SU-DHL-6 (cell line): ENCODE measurements at regions not wholly inside any gene's neighbourhood (a gene's known extent, or its start where the extent isn't known, plus 50 kb on each side); places are given as distances from the start of the nearest gene placed in this dataset.

Experiments
- H2AFZ ChIP-seq: fragments of 200-600 bp; sonication (generic); 2 replicates; pipeline ENCODE4 v1.6.1; 2014; ENCODE audit warnings: low read depth, mild to moderate bottlenecking, moderate library complexity, mixed read lengths, antibody characterized with exemption, low read length; ENCODE audit not compliant: severe bottlenecking
- H3F3A ChIP-seq: fragments of 200-600 bp; shearing (Covaris generic); 2 replicates; pipeline ENCODE4 v1.6.0; 2016; ENCODE audit warnings: antibody characterized with exemption, mild to moderate bottlenecking; ENCODE audit not compliant: insufficient read depth
- H3K27ac ChIP-seq: fragments of 200-600 bp; sonication (generic); 2 replicates; pipeline ENCODE4 v1.5.1; 2016; ENCODE audit warnings: low read depth, mild to moderate bottlenecking, low read length, moderate library complexity, mixed read lengths
- H3K27me3 ChIP-seq: fragments of 200-600 bp; sonication (generic), shearing (Covaris generic); 2 replicates; pipeline ENCODE4 v1.6.0; 2014; ENCODE audit warnings: mild to moderate bottlenecking, low read length
- H3K36me3 ChIP-seq: fragments of 200-600 bp; sonication (generic); 2 replicates; pipeline ENCODE4 v1.6.1; 2014; ENCODE audit warnings: mild to moderate bottlenecking, low read length, mixed read lengths
- H3K4me2 ChIP-seq: fragments of 300-600, 200-600 bp; shearing (Covaris generic), sonication (generic); 2 replicates; pipeline ENCODE4 v1.6.0; 2014; ENCODE audit warnings: low read length, low read depth, mild to moderate bottlenecking; ENCODE audit not compliant: poor library complexity, severe bottlenecking
- H3K4me3 ChIP-seq: fragments of 200-600 bp; sonication (generic); 2 replicates; pipeline ENCODE4 v1.5.1; 2014; ENCODE audit warnings: antibody characterized with exemption, low read length, mild to moderate bottlenecking, mixed read lengths; ENCODE audit not compliant: insufficient read depth, poor library complexity, severe bottlenecking
- H3K79me2 ChIP-seq: fragments of 200-600 bp; sonication (generic); 2 replicates; pipeline ENCODE4 v1.6.1; 2014; ENCODE audit warnings: mild to moderate bottlenecking, low read length, moderate library complexity; ENCODE audit not compliant: insufficient read depth
- H3K9ac ChIP-seq: fragments of 200-600 bp; sonication (generic); 2 replicates; pipeline ENCODE4 v1.7.0; 2014; ENCODE audit warnings: mild to moderate bottlenecking, low read length
- H3K9me2 ChIP-seq: fragments of 200-600 bp; sonication (generic); replicated peaks from 2 replicates; pipeline ENCODE4 v1.6.1; 2014; ENCODE audit warnings: low read length; ENCODE audit not compliant: insufficient read depth
- H3K9me3 ChIP-seq: fragments of 200-600 bp; sonication (generic); 2 replicates; pipeline ENCODE4 v1.6.1; 2014; ENCODE audit warnings: low read length, mixed read lengths; ENCODE audit not compliant: insufficient read depth
- H4K20me1 ChIP-seq: fragments of 200-600 bp; sonication (generic); 2 replicates; pipeline ENCODE4 v1.6.1; 2014; ENCODE audit warnings: low read depth, mild to moderate bottlenecking, antibody characterized with exemption, low read length, moderate library complexity, mixed read lengths
- EZH2phosphoT487 ChIP-seq: fragments of 200-600 bp; sonication (generic), shearing (Covaris generic); conservative IDR thresholded peaks from 2 replicates; pipeline ENCODE4 v1.6.1; 2018; ENCODE audit warnings: mild to moderate bottlenecking, antibody characterized with exemption, low read length, moderate library complexity, mixed read lengths
- TF ChIP-seq, protein P1 (sequence below): fragments of 200-600 bp; sonication (generic); IDR thresholded peaks from one replicate; pipeline ENCODE4 v1.5.1; 2017; ENCODE audit warnings: antibody characterized with exemption, mild to moderate bottlenecking, low read length, moderate library complexity; ENCODE audit not compliant: insufficient read depth, poor library complexity, severe bottlenecking

DNA sequence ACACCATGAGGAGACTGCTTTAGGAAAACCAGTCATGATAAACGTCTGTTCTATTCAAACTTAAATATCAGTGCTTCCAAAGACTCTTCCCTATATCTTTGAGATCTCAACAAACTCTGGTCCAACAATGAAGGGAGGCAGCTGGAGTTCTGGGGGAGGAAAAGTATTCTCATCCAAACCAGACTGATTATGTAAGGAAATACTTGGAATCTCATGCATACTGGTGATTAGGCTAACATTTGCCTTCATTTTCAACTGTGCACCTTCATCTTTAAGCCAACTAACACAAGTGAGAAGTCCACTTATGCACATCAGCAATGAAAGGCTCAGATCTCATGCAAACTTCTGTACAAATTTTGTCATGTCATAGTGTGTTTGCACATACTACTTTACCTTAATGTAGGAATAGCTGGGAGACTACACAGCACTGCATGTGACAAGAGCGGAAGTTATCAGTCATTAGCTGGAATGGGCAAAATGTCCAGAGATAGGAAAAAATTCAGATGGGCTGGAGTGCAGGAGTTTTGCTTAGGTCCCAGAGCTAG lies 67.5 kb upstream of the STK17B start:
- TF ChIP-seq, protein P1, sequence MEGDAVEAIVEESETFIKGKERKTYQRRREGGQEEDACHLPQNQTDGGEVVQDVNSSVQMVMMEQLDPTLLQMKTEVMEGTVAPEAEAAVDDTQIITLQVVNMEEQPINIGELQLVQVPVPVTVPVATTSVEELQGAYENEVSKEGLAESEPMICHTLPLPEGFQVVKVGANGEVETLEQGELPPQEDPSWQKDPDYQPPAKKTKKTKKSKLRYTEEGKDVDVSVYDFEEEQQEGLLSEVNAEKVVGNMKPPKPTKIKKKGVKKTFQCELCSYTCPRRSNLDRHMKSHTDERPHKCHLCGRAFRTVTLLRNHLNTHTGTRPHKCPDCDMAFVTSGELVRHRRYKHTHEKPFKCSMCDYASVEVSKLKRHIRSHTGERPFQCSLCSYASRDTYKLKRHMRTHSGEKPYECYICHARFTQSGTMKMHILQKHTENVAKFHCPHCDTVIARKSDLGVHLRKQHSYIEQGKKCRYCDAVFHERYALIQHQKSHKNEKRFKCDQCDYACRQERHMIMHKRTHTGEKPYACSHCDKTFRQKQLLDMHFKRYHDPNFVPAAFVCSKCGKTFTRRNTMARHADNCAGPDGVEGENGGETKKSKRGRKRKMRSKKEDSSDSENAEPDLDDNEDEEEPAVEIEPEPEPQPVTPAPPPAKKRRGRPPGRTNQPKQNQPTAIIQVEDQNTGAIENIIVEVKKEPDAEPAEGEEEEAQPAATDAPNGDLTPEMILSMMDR: no peak
- no peak for TF ChIP-seq EZH2phosphoT487
- H3K27me3 ChIP-seq: no peaks in the 10 kb centered on the region

DNA sequence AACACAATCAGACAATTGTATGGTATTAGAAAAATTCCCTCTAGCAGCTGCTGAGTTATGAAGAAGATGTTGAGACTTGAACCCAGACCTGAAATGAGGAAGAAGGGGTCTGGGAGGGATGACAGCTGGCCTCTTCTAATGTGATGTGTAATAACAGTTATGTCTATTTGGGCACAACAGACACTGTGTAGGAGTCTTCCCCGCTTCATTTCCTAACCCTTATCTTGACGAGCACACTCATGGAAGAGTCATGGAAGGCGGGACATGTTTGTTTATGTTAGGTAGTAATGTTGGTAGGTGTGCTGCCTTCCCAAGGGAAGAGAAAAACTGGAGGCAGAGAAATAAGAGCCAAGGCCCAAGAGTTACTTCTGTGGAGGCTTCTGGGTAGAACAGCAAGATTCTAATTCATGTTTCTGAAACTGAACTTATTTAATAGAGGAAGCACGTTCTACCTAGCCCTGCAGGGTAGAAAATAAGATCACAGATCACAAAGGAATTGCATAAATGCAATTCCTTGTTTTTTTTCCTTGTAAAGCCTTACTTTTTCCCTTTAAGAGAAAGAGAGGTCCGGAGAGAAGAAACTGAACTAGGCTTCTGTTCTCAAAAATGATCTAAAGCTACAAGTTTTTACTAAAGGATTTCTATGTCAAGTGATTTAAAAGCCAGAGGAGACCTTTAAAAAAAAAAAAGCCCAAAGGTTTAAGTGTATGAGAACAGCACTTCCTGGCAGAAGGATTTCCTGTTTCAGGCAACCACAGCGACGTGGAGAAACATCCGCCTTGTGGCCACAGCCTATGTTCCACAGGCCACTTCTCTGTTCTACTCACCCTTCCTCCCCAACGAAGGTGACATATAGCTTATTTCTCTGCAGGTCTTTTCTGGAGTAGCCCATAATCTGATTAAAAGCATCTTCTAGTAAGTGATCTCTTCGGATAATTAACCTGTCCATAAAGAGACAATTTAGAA lies 68.5 kb upstream of the STK17B start:
- peak overlapping the region; percentile 2 for H2AFZ ChIP-seq
- H3K9me2 ChIP-seq: no peaks in the 10 kb centered on the region

More for the DNA sequence above, 67.5 kb upstream of the STK17B start:
- H3K4me2 ChIP-seq: peak overlapping the region; percentile 69
- H4K20me1 ChIP-seq: no peaks in the 10 kb centered on the region
- H3K79me2 ChIP-seq: no peaks in the 10 kb centered on the region
- no peak overlapping the region for H3K4me3 ChIP-seq
- peak overlapping the region; percentile 12; the same call in 1 of the 2 replicates for H3K9ac ChIP-seq
- H3F3A ChIP-seq: peaks cover 47% of the 10 kb centered on the region
- H3K9me3 ChIP-seq: no peaks in the 10 kb centered on the region
- no peak overlapping the region for H2AFZ ChIP-seq
- peak overlapping the region; percentile 91; the same call in 1 of the 2 replicates for H3K27ac ChIP-seq
- H3K36me3 ChIP-seq: no peaks in the 10 kb centered on the region
- no peaks in the 10 kb centered on the region for H3K9me2 ChIP-seq

DNA sequence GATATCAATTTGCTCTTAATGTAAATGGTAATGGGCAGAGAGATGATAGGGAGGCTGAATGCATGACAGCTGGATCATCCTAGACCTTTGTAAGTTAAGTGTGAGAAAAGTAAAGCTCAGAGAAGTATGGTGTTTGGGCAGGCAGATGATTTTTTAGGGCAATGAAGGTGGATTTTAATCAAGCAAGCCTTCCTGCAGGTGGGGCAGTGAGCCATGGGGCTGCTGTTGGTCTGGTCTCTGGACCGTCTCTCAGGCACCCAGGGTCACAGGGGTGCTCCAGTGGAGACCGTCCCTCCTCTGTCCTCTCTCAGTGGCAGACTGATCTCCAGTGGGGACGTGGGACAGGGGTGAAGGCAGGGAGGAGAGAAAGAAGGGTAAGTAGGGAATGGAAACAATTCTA lies 69.8 kb upstream of the STK17B start:
- H3K27me3 ChIP-seq: no peaks in the 10 kb centered on the region
- peak overlapping the region; percentile 11 for H2AFZ ChIP-seq
- peak overlapping the region; percentile 91 for H3K27ac ChIP-seq
- no peaks in the 10 kb centered on the region for H3K79me2 ChIP-seq
- no peaks in the 10 kb centered on the region for H3K9me2 ChIP-seq
- no peaks in the 10 kb centered on the region for H4K20me1 ChIP-seq
- peak overlapping the region; percentile 52 for H3K9ac ChIP-seq
- H3K36me3 ChIP-seq: no peaks in the 10 kb centered on the region
- H3F3A ChIP-seq: peaks cover 48% of the 10 kb centered on the region
- TF ChIP-seq EZH2phosphoT487: no peak
- TF ChIP-seq, protein P1: peak; percentile 37
- H3K4me2 ChIP-seq: peak overlapping the region; percentile 69
- peak overlapping the region; percentile 21 for H3K4me3 ChIP-seq
- no peaks in the 10 kb centered on the region for H3K9me3 ChIP-seq

More for the DNA sequence above, 68.5 kb upstream of the STK17B start:
- no peaks in the 10 kb centered on the region for H3K79me2 ChIP-seq
- peak overlapping the region; percentile 91 for H3K27ac ChIP-seq
- TF ChIP-seq, protein P1: no peak
- no peak for TF ChIP-seq EZH2phosphoT487
- no peaks in the 10 kb centered on the region for H3K9me3 ChIP-seq
- peak overlapping the region; percentile 16 for H3K4me3 ChIP-seq
- no peaks in the 10 kb centered on the region for H3K27me3 ChIP-seq
- H3K4me2 ChIP-seq: peak overlapping the region; percentile 69
- no peaks in the 10 kb centered on the region for H3K36me3 ChIP-seq
- H4K20me1 ChIP-seq: no peaks in the 10 kb centered on the region
- H3F3A ChIP-seq: peaks cover 51% of the 10 kb centered on the region
- peak overlapping the region; percentile 52 for H3K9ac ChIP-seq
